ENCODE measurements at regions not wholly inside any gene's neighbourhood (a gene's known extent, or its start where the extent isn't known, plus 50 kb on each side); places are given as distances from the start of the nearest gene placed in this dataset.
A peak's percentile ranks its signal among the peaks of the same experiment; 100 is the strongest.
"Not testable (repeated sequence)": the region's sequence is repeated elsewhere in the genome, so short reads cannot be mapped to it uniquely, and the experiment has no call there.

- no peaks in the 10 kb centered on the region for H3K9me3 ChIP-seq (ENCODE audit: low read length)
- H2AFZ ChIP-seq (ENCODE audit: low read depth, low read length): no peak overlapping the region
- no peak overlapping the region for H3K4me3 ChIP-seq (ENCODE audit: low read length)
- no peaks in the 10 kb centered on the region for H3K36me3 ChIP-seq (ENCODE audit: insufficient read depth, low read length)
- H3K4me1 ChIP-seq (ENCODE audit: insufficient read depth, low read length): peaks cover 2% of the 10 kb centered on the region
- H3K27me3 ChIP-seq (ENCODE audit: insufficient read depth, low read length): peaks cover 38% of the 10 kb centered on the region
Observed at GRCh38 chr7:152923711-152924110, 164.2 kb downstream of the ACTR3B start.

- H2AFZ ChIP-seq (ENCODE audit: low read depth, low read length): no peak overlapping the region
- H3K9me3 ChIP-seq (ENCODE audit: low read length): no peaks in the 10 kb centered on the region
- H3K4me1 ChIP-seq (ENCODE audit: insufficient read depth, low read length): peaks cover 2% of the 10 kb centered on the region
- no peaks in the 10 kb centered on the region for H3K36me3 ChIP-seq (ENCODE audit: insufficient read depth, low read length)
- H3K4me3 ChIP-seq (ENCODE audit: low read length): no peak overlapping the region
- H3K27me3 ChIP-seq (ENCODE audit: insufficient read depth, low read length): peaks cover 38% of the 10 kb centered on the region
Observed at GRCh38 chr7:152924238-152924637, 164.7 kb downstream of the ACTR3B start.

GRCh38 chr7:152924826-152925411 is 165.4 kb downstream of the ACTR3B start:
- Histone ChIP-seq H3K9me3 (ENCODE audit: low read length) (no peaks in the 10 kb centered on the region), H3K4me1 (ENCODE audit: insufficient read depth, low read length) (peaks cover 2% of the 10 kb centered on the region), H2AFZ (ENCODE audit: low read depth, low read length) (peak overlapping the region; percentile 59), H3K36me3 (ENCODE audit: insufficient read depth, low read length) (no peaks in the 10 kb centered on the region), H3K27me3 (ENCODE audit: insufficient read depth, low read length) (peaks cover 38% of the 10 kb centered on the region), H3K4me3 (ENCODE audit: low read length) (peak overlapping the region; percentile 33)

GRCh38 chr7:152925412-152926147 is 166.0 kb downstream of the ACTR3B start:
- Histone ChIP-seq H3K4me3 (ENCODE audit: low read length) (peak overlapping the region; percentile 33), H3K4me1 (ENCODE audit: insufficient read depth, low read length) (peaks cover 2% of the 10 kb centered on the region), H2AFZ (ENCODE audit: low read depth, low read length) (peak overlapping the region; percentile 59), H3K36me3 (ENCODE audit: insufficient read depth, low read length) (no peaks in the 10 kb centered on the region), H3K27me3 (ENCODE audit: insufficient read depth, low read length) (peaks cover 38% of the 10 kb centered on the region), H3K9me3 (ENCODE audit: low read length) (no peaks in the 10 kb centered on the region)

GRCh38 chr7:152931633-152932032 is 172.1 kb downstream of the ACTR3B start:
- no peaks in the 10 kb centered on the region for H3K36me3 ChIP-seq (ENCODE audit: insufficient read depth, low read length)
- no peaks in the 10 kb centered on the region for H3K4me1 ChIP-seq (ENCODE audit: insufficient read depth, low read length)
- H3K9me3 ChIP-seq (ENCODE audit: low read length): no peaks in the 10 kb centered on the region
- no peak overlapping the region for H2AFZ ChIP-seq (ENCODE audit: low read depth, low read length)
- no peak overlapping the region for H3K4me3 ChIP-seq (ENCODE audit: low read length)
- peaks cover under 1% of the 10 kb centered on the region for H3K27me3 ChIP-seq (ENCODE audit: insufficient read depth, low read length)

GRCh38 chr7:152937282-152937681 is 177.7 kb downstream of the ACTR3B start:
- Histone ChIP-seq H3K36me3 (ENCODE audit: insufficient read depth, low read length) (no peaks in the 10 kb centered on the region), H3K9me3 (ENCODE audit: low read length) (no peaks in the 10 kb centered on the region), H3K4me1 (ENCODE audit: insufficient read depth, low read length) (no peaks in the 10 kb centered on the region), H2AFZ (ENCODE audit: low read depth, low read length) (no peak overlapping the region), H3K27me3 (ENCODE audit: insufficient read depth, low read length) (peaks cover 2% of the 10 kb centered on the region), H3K4me3 (ENCODE audit: low read length) (no peak overlapping the region)

GRCh38 chr7:152946616-152947015 is 187.1 kb downstream of the ACTR3B start:
- H3K9me3 ChIP-seq (ENCODE audit: low read length); H3K4me1 ChIP-seq (ENCODE audit: insufficient read depth, low read length); H3K4me3 ChIP-seq (ENCODE audit: low read length); H3K36me3 ChIP-seq (ENCODE audit: insufficient read depth, low read length); H3K27me3 ChIP-seq (ENCODE audit: insufficient read depth, low read length); H2AFZ ChIP-seq (ENCODE audit: low read depth, low read length): not testable (repeated sequence)

GRCh38 chr7:152947686-152948085 is 188.1 kb downstream of the ACTR3B start:
- Histone ChIP-seq H3K9me3 (ENCODE audit: low read length) (no peaks in the 10 kb centered on the region), H3K27me3 (ENCODE audit: insufficient read depth, low read length) (peaks cover 2% of the 10 kb centered on the region), H3K36me3 (ENCODE audit: insufficient read depth, low read length) (no peaks in the 10 kb centered on the region), H2AFZ (ENCODE audit: low read depth, low read length) (no peak overlapping the region), H3K4me1 (ENCODE audit: insufficient read depth, low read length) (no peaks in the 10 kb centered on the region), H3K4me3 (ENCODE audit: low read length) (no peak overlapping the region)

GRCh38 chr7:152949253-152949652 is 189.7 kb downstream of the ACTR3B start:
- H3K4me1 ChIP-seq (ENCODE audit: insufficient read depth, low read length): no peaks in the 10 kb centered on the region
- H3K36me3 ChIP-seq (ENCODE audit: insufficient read depth, low read length): no peaks in the 10 kb centered on the region
- H3K27me3 ChIP-seq (ENCODE audit: insufficient read depth, low read length): peaks cover 2% of the 10 kb centered on the region
- H3K4me3 ChIP-seq (ENCODE audit: low read length): no peak overlapping the region
- H2AFZ ChIP-seq (ENCODE audit: low read depth, low read length): no peak overlapping the region
- no peaks in the 10 kb centered on the region for H3K9me3 ChIP-seq (ENCODE audit: low read length)

- Histone ChIP-seq H2AFZ (ENCODE audit: low read depth, low read length) (no peak overlapping the region), H3K4me1 (ENCODE audit: insufficient read depth, low read length) (no peaks in the 10 kb centered on the region), H3K9me3 (ENCODE audit: low read length) (no peaks in the 10 kb centered on the region), H3K4me3 (ENCODE audit: low read length) (no peak overlapping the region), H3K36me3 (ENCODE audit: insufficient read depth, low read length) (no peaks in the 10 kb centered on the region), H3K27me3 (ENCODE audit: insufficient read depth, low read length) (peaks cover 2% of the 10 kb centered on the region)
Observed at GRCh38 chr7:152949790-152950189, 190.2 kb downstream of the ACTR3B start.

- no peak overlapping the region for H3K4me3 ChIP-seq (ENCODE audit: low read length)
- H3K36me3 ChIP-seq (ENCODE audit: insufficient read depth, low read length): no peaks in the 10 kb centered on the region
- no peaks in the 10 kb centered on the region for H3K9me3 ChIP-seq (ENCODE audit: low read length)
- H3K27me3 ChIP-seq (ENCODE audit: insufficient read depth, low read length): peaks cover 2% of the 10 kb centered on the region
- no peak overlapping the region for H2AFZ ChIP-seq (ENCODE audit: low read depth, low read length)
- H3K4me1 ChIP-seq (ENCODE audit: insufficient read depth, low read length): no peaks in the 10 kb centered on the region
Observed at GRCh38 chr7:152956006-152956405, 196.5 kb downstream of the ACTR3B start.

- H3K4me1 ChIP-seq (ENCODE audit: insufficient read depth, low read length): no peaks in the 10 kb centered on the region
- H3K27me3 ChIP-seq (ENCODE audit: insufficient read depth, low read length): no peaks in the 10 kb centered on the region
- no peak overlapping the region for H2AFZ ChIP-seq (ENCODE audit: low read depth, low read length)
- no peaks in the 10 kb centered on the region for H3K9me3 ChIP-seq (ENCODE audit: low read length)
- no peaks in the 10 kb centered on the region for H3K36me3 ChIP-seq (ENCODE audit: insufficient read depth, low read length)
- no peak overlapping the region for H3K4me3 ChIP-seq (ENCODE audit: low read length)
Observed at GRCh38 chr7:152959610-152960009, 200.1 kb downstream of the ACTR3B start.

GRCh38 chr7:152961796-152962195 is 202.2 kb downstream of the ACTR3B start:
- not testable (repeated sequence) for H3K4me1 ChIP-seq (ENCODE audit: insufficient read depth, low read length); H3K9me3 ChIP-seq (ENCODE audit: low read length); H3K36me3 ChIP-seq (ENCODE audit: insufficient read depth, low read length); H2AFZ ChIP-seq (ENCODE audit: low read depth, low read length); H3K4me3 ChIP-seq (ENCODE audit: low read length); H3K27me3 ChIP-seq (ENCODE audit: insufficient read depth, low read length)

GRCh38 chr7:152966189-152966588 is 206.6 kb downstream of the ACTR3B start:
- Histone ChIP-seq H3K27me3 (ENCODE audit: insufficient read depth, low read length) (no peaks in the 10 kb centered on the region), H3K4me1 (ENCODE audit: insufficient read depth, low read length) (no peaks in the 10 kb centered on the region), H3K36me3 (ENCODE audit: insufficient read depth, low read length) (no peaks in the 10 kb centered on the region), H3K9me3 (ENCODE audit: low read length) (no peaks in the 10 kb centered on the region), H3K4me3 (ENCODE audit: low read length) (no peak overlapping the region), H2AFZ (ENCODE audit: low read depth, low read length) (no peak overlapping the region)

Data from neuron (in vitro differentiated cells).